Chondrocyte (in vitro differentiated cells): ENCODE measurements at regions not wholly inside any gene's neighbourhood (a gene's known extent, or its start where the extent isn't known, plus 50 kb on each side); places are given as distances from the start of the nearest gene placed in this dataset.

ENCODE experiments used
- DNase-seq: peaks from one replicate; pipeline ENCODE4 v3.0.0; 2021; ENCODE audit warnings: mixed read lengths, low spot score
- H3K27ac Mint-ChIP-seq: one replicate; pipeline ENCODE4 v1.8.0; 2021; ENCODE audit warnings: mild to moderate bottlenecking, moderate library complexity, mixed read lengths; ENCODE audit not compliant: unreplicated experiment
- H3K27me3 Mint-ChIP-seq: 2 replicates; pipeline ENCODE4 v1.8.0; 2021; ENCODE audit warnings: low read depth, mixed read lengths
- H3K36me3 Mint-ChIP-seq: 2 replicates; pipeline ENCODE4 v1.8.0; 2021; ENCODE audit warnings: low read depth, mixed read lengths
- H3K4me1 Mint-ChIP-seq: 2 replicates; pipeline ENCODE4 v1.8.0; 2021; ENCODE audit warnings: low read depth, mild to moderate bottlenecking, mixed read lengths
- H3K4me3 Mint-ChIP-seq: one replicate; pipeline ENCODE4 v1.8.0; 2021; ENCODE audit warnings: mild to moderate bottlenecking, moderate library complexity, mixed read lengths; ENCODE audit not compliant: unreplicated experiment
- H3K9me3 Mint-ChIP-seq: 2 replicates; pipeline ENCODE4 v1.8.0; 2021; ENCODE audit warnings: low read depth, mixed read lengths
- TF ChIP-seq, protein P1 (sequence below): fragments of 200-600 bp; sonication (generic); IDR thresholded peaks from 2 replicates; pipeline ENCODE4 v1.5.0; 2021; ENCODE audit warnings: antibody characterized with exemption, mild to moderate bottlenecking, moderate library complexity

DNA sequence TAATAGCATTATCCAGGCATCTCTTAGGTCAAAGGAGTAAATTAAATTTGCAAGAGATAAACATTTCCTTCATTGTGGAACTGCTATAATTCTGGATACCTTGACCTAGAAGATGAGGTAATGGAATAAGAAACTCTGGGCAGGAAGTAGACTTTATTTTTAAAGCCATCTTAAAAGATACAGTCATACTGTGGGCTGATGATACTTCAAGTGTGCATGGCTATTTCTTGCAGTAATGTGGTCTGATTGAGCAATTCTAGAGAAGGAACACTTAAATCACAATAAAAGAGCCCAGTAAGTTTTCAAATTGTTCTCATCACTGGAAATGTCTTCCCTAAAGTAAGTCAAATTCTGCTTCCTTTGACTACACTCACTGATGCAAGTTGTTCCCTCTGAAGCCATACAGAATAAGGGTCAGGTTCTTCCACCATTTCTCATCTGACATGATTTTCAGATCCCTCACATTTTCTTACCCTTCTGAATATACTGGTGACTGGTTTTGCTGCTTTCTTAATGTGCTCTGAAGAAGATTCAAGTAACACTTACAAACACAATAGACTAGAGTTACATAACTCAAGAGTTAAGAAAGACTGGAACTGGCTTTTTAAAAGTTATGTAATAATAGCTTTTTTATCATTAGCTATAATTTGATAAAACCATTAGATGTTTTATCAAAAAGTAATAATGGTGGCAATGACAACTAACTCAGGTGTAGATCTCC, 62.6 kb upstream of the TMEM244 start:
- H3K4me3 Mint-ChIP-seq: no peak overlapping the region
- H3K27ac Mint-ChIP-seq: no peak overlapping the region
- H3K27me3 Mint-ChIP-seq: no peaks in the 10 kb centered on the region
- H3K4me1 Mint-ChIP-seq: peaks cover 9% of the 10 kb centered on the region
- no peaks in the 10 kb centered on the region for H3K9me3 Mint-ChIP-seq
- TF ChIP-seq, protein P1, sequence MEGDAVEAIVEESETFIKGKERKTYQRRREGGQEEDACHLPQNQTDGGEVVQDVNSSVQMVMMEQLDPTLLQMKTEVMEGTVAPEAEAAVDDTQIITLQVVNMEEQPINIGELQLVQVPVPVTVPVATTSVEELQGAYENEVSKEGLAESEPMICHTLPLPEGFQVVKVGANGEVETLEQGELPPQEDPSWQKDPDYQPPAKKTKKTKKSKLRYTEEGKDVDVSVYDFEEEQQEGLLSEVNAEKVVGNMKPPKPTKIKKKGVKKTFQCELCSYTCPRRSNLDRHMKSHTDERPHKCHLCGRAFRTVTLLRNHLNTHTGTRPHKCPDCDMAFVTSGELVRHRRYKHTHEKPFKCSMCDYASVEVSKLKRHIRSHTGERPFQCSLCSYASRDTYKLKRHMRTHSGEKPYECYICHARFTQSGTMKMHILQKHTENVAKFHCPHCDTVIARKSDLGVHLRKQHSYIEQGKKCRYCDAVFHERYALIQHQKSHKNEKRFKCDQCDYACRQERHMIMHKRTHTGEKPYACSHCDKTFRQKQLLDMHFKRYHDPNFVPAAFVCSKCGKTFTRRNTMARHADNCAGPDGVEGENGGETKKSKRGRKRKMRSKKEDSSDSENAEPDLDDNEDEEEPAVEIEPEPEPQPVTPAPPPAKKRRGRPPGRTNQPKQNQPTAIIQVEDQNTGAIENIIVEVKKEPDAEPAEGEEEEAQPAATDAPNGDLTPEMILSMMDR: no peak
- no peak for DNase-seq
- no peaks in the 10 kb centered on the region for H3K36me3 Mint-ChIP-seq

DNA sequence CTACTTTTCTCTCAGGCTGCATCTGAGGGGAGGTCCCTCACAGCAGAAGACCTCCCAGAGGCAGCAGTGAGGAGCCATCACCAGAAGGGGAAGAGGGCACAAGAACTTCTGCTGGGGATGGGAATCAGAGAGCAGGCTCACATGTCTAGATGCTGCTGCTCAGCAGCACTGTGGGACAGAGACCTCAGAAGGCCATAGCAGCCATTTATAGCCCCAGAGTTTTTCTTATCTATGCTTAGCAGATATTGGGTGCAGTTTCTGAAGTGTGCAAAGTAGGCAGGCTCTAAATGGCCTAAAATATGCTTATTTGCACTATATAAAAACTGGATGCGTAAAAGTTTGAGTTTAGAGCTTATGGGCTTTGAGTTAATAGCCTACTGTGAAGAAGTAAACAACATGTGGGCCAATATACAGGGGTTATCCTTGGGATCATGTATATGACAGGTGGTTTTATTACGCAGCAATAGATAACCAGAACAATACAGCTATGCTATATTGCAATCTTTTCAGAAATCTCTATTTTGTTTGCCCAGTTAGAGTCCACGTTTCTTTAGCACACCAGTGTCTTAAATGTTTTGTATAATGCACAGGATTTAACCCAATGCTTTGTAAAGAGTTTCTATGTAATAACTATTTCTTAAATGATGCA, 60.2 kb upstream of the TMEM244 start:
- Mint-ChIP-seq H3K4me1 (peaks cover 9% of the 10 kb centered on the region), H3K4me3 (no peak overlapping the region), H3K36me3 (no peaks in the 10 kb centered on the region), H3K27ac (no peak overlapping the region), H3K27me3 (no peaks in the 10 kb centered on the region), H3K9me3 (no peaks in the 10 kb centered on the region)
- TF ChIP-seq, protein P1: no peak
- no peak for DNase-seq

DNA sequence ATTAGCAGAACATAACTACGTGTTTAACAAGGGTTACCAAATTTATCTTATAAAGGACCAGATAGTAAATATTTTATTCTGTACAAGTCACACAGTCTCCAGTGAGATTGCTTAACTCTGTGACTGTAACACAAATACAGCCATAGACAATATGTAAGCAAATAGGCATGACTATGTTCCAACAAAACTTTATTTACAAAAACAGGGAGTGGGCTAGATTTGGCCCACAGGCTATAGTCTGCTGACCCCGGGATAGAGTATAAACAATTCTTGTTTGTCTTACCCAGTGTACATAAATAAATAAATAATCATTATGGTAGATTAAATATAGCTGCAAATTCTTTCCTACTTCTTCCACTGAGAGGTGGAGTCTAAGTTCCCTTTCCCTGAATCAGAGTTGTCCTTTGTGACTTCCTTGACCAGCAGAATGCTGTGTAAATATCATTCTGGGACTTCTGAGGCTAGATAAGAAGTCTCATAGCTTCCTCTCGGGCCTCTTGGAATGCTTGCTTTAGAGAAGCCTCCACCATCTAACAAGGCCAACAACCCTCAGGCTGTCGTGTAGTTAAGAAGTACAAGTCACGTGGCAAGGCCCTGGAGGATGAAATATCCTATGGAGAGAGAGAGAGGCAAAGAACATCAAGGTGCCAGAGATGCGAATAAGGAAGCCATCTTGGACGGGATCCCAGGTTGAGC, 59.1 kb upstream of the TMEM244 start:
- Mint-ChIP-seq H3K4me3 (no peak overlapping the region), H3K27ac (no peak overlapping the region), H3K27me3 (no peaks in the 10 kb centered on the region), H3K4me1 (peaks cover 9% of the 10 kb centered on the region), H3K9me3 (no peaks in the 10 kb centered on the region), H3K36me3 (no peaks in the 10 kb centered on the region)
- TF ChIP-seq, protein P1: no peak
- DNase-seq: no peak

DNA sequence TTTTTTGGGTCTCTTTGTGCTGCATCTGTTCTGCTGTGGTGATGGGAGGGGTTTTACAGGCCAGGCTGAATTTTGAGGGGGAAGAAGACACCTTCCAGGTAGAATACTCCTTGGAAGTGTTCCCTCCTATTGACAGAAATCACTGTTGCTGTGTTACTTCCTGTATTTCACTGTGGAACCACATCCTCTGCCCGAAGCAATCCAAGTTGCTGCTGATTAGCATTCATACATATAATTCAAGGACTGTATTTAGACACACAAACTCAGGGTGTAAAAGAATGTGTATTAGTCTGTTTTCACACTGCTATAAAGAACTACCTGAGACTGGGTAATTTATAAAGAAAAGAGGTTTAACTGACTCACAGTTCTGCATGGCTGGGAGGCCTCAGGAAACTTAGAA, 50.6 kb upstream of the TMEM244 start:
- Mint-ChIP-seq H3K27me3 (no peaks in the 10 kb centered on the region), H3K4me3 (no peak overlapping the region), H3K4me1 (no peaks in the 10 kb centered on the region), H3K9me3 (peaks cover 3% of the 10 kb centered on the region), H3K36me3 (no peaks in the 10 kb centered on the region), H3K27ac (no peak overlapping the region)
- TF ChIP-seq, protein P1: no peak
- DNase-seq: no peak
